ENCODE measurements at regions not wholly inside any gene's neighbourhood (a gene's known extent, or its start where the extent isn't known, plus 50 kb on each side); places are given as distances from the start of the nearest gene placed in this dataset.

GRCh38 chr13:102460806-102461205 lies 59.0 kb upstream of the FGF14 start:
- TF ChIP-seq, protein P1, sequence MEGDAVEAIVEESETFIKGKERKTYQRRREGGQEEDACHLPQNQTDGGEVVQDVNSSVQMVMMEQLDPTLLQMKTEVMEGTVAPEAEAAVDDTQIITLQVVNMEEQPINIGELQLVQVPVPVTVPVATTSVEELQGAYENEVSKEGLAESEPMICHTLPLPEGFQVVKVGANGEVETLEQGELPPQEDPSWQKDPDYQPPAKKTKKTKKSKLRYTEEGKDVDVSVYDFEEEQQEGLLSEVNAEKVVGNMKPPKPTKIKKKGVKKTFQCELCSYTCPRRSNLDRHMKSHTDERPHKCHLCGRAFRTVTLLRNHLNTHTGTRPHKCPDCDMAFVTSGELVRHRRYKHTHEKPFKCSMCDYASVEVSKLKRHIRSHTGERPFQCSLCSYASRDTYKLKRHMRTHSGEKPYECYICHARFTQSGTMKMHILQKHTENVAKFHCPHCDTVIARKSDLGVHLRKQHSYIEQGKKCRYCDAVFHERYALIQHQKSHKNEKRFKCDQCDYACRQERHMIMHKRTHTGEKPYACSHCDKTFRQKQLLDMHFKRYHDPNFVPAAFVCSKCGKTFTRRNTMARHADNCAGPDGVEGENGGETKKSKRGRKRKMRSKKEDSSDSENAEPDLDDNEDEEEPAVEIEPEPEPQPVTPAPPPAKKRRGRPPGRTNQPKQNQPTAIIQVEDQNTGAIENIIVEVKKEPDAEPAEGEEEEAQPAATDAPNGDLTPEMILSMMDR (IDR thresholded peaks at IDR 0.05), result no peak
- no peak for TF ChIP-seq POLR2A (IDR thresholded peaks at IDR 0.05)
